Ovary (tissue), 7 donors: ENCODE measurements at regions not wholly inside any gene's neighbourhood (a gene's known extent, or its start where the extent isn't known, plus 50 kb on each side); places are given as distances from the start of the nearest gene placed in this dataset.

Experiments
- DNase-seq, 5 donors: peaks; one replicate each; pipeline ENCODE4 v3.0.0-alpha.2; 2019 to 2020
- H3K27ac ChIP-seq, 2 donors: fragments of 200-600 bp; one replicate each; pipeline versions ENCODE4 v1.5.1 to v1.8.0; 2019 to 2022
- H3K27me3 ChIP-seq: fragments of 200-600 bp; one replicate; pipeline ENCODE4 v1.8.0; 2022
- H3K36me3 ChIP-seq: fragments of 200-600 bp; sonication (generic); one replicate; pipeline ENCODE4 v1.5.1; 2019
- H3K4me1 ChIP-seq: one replicate; pipeline ENCODE4 v1.8.1; 2013; ENCODE audit warnings: mild to moderate bottlenecking, moderate library complexity; ENCODE audit not compliant: insufficient read depth
- H3K4me3 ChIP-seq: fragments of 200-600 bp; sonication (generic); one replicate; pipeline ENCODE4 v1.5.1; 2017
- H3K9me3 ChIP-seq, 2 donors: fragments of 200-600 bp in 1 of 2; sonication (generic) in 1 of 2; one replicate each; pipeline versions ENCODE4 v1.5.1 to v1.8.1; 2013 to 2019; ENCODE audit warnings: mild to moderate bottlenecking in 1 of 2, moderate library complexity in 1 of 2
- CTCF ChIP-seq, 3 donors: fragments of 450-650 bp in 2 of 3; fragments of 200-600 bp in 1 of 3; IDR thresholded peaks; one replicate each; pipeline versions ENCODE4 v1.5.1 to v1.8.0; 2016 to 2022; ENCODE audit warnings: antibody characterized with exemption in 3 of 3, mild to moderate bottlenecking in 1 of 3
- EP300 ChIP-seq: sonication (generic); formaldehyde crosslinking; IDR thresholded peaks from one replicate; pipeline ENCODE4 v1.6.1; 2017; ENCODE audit warnings: antibody characterized with exemption
- POLR2A ChIP-seq: fragments of 450-650 bp; IDR thresholded peaks from one replicate; pipeline ENCODE4 v1.6.1; 2017; ENCODE audit warnings: antibody characterized with exemption, mild to moderate bottlenecking, moderate library complexity
- WGBS, 3 donors: extraction: QIAGEN DNeasy Blood & Tissue Kit in 1 of 3; methylation state at CpG; one replicate each; pipeline versions ENCODE4 v1.1.5 to v1.1.7; 2013 to 2017; 5-methylcytosine and 5-hydroxymethylcytosine counted together
- intact Hi-C, 4 donors: fragments of 100-400 bp; cut with DNase I; formaldehyde crosslinking; loops; one replicate each; pipeline versions ENCODE4 v1.11.0 to v1.15.1; 2022 to 2023
- donor health status: DM: no; HTN: no; CAD: no; lungs with moderate emphysema.
- donor health status: DM: no; HTN: no; CAD: no.
- donor health status: Bipolar disorder and iron deficiency.
- donor health status: DM: no; HTN: no; CAD: no.
- donor health status: DM: yes; HTN: yes; CAD: no.

- Histone ChIP-seq H3K27ac (no peak overlapping the region), H3K4me3 (no peak overlapping the region), H3K4me1 (no peaks in the 10 kb centered on the region), H3K27me3 (no peaks in the 10 kb centered on the region), H3K9me3 (no peaks in the 10 kb centered on the region), H3K36me3 (no peaks in the 10 kb centered on the region)
- DNase-seq, result no peak
- TF ChIP-seq CTCF (IDR thresholded peaks at IDR 0.05) (no peak), POLR2A (no peak), EP300 (no peak)
- WGBS, 3 donors, result 64 to 88% (median 65%) methylated on average over 1 of the region's 1 CpG
- intact Hi-C loops, result no loop called here
Observed at GRCh38 chr5:108654051-108654450, 93.6 kb upstream of the FER start.

GRCh38 chr5:108653201-108653600 lies 94.5 kb upstream of the FER start:
- no peak overlapping the region for H3K4me3 ChIP-seq
- H3K27me3 ChIP-seq, result no peaks in the 10 kb centered on the region
- WGBS, 3 donors, result 97 to 98% (median 97%) methylated on average over 1 of the region's 1 CpG
- no peak for DNase-seq
- no peaks in the 10 kb centered on the region for H3K4me1 ChIP-seq
- TF ChIP-seq POLR2A, result no peak
- TF ChIP-seq EP300, result no peak
- TF ChIP-seq CTCF (IDR thresholded peaks at IDR 0.05), result no peak
- H3K9me3 ChIP-seq, result no peaks in the 10 kb centered on the region
- H3K36me3 ChIP-seq, result no peaks in the 10 kb centered on the region
- intact Hi-C loops, result no loop called here
- no peak overlapping the region for H3K27ac ChIP-seq

GRCh38 chr5:108650997-108651396 lies 96.7 kb upstream of the FER start:
- Histone ChIP-seq H3K4me1 (no peaks in the 10 kb centered on the region), H3K9me3 (no peaks in the 10 kb centered on the region), H3K4me3 (no peak overlapping the region), H3K36me3 (no peaks in the 10 kb centered on the region), H3K27ac (no peak overlapping the region), H3K27me3 (no peaks in the 10 kb centered on the region)
- TF ChIP-seq POLR2A, result no peak
- TF ChIP-seq CTCF (IDR thresholded peaks at IDR 0.05), result no peak
- TF ChIP-seq EP300, result no peak
- intact Hi-C loops, result no loop called here
- DNase-seq, result no peak

- H3K27me3 ChIP-seq, result no peaks in the 10 kb centered on the region
- no peak overlapping the region for H3K4me3 ChIP-seq
- intact Hi-C loops, result no loop called here
- no peak for DNase-seq
- H3K4me1 ChIP-seq, result no peaks in the 10 kb centered on the region
- H3K9me3 ChIP-seq, result no peaks in the 10 kb centered on the region
- TF ChIP-seq EP300 (no peak), POLR2A (no peak), CTCF (IDR thresholded peaks at IDR 0.05) (no peak)
- H3K36me3 ChIP-seq, result no peaks in the 10 kb centered on the region
- no peak overlapping the region for H3K27ac ChIP-seq
- 62 to 79% (median 62%) methylated on average over 1 of the region's 1 CpG for WGBS, 3 donors
Observed at GRCh38 chr5:108649646-108650045, 98.1 kb upstream of the FER start.

- H3K9me3 ChIP-seq, result no peaks in the 10 kb centered on the region
- no peaks in the 10 kb centered on the region for H3K27me3 ChIP-seq
- H3K4me1 ChIP-seq, result no peaks in the 10 kb centered on the region
- TF ChIP-seq CTCF (IDR thresholded peaks at IDR 0.05), result no peak
- no peak for TF ChIP-seq POLR2A
- H3K36me3 ChIP-seq, result no peaks in the 10 kb centered on the region
- no peak overlapping the region for H3K27ac ChIP-seq
- intact Hi-C loops, result no loop called here
- no peak for DNase-seq
- no peak overlapping the region for H3K4me3 ChIP-seq
- WGBS, 3 donors, result 83 to 89% (median 88%) methylated on average over 1 of the region's 1 CpG
Observed at GRCh38 chr5:108649106-108649505, 98.6 kb upstream of the FER start.
